Erythroblast (primary cell): ENCODE measurements at regions not wholly inside any gene's neighbourhood (a gene's known extent, or its start where the extent isn't known, plus 50 kb on each side); places are given as distances from the start of the nearest gene placed in this dataset.
"Not testable (repeated sequence)": the region's sequence is repeated elsewhere in the genome, so short reads cannot be mapped to it uniquely, and the experiment has no call there.

ENCODE experiments used
- GATA1 ChIP-seq: IDR thresholded peaks from 2 replicates; pipeline ENCODE4 v1.6.1; 2011; ENCODE audit warnings: low read depth, mild to moderate bottlenecking, control low read depth, low read length, moderate library complexity
- POLR2A ChIP-seq: IDR thresholded peaks from 2 replicates; pipeline ENCODE4 v1.6.1; 2011; ENCODE audit warnings: mild to moderate bottlenecking, low read length

DNA sequence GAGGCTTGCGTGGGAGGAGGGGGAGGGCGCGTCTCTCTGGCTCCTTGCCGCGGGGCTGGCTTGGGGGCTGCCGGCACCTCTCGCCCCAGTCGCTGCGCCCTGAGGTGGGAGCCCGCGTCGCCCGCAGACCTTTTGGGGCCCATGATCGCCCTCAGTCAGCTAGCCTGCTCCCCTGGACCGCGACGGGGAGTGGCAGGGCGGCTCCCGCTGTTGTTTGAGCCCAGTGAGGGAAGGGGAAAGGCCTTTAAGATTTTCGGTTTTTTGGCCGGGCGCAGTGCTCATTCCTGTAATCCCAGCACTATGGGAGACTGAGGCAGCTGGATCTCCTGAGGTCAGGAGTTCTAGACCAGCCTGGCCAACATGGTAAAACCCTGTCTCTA lies 62.4 kb upstream of the GOLGA6L4 start:
- not testable (repeated sequence) for TF ChIP-seq POLR2A, GATA1
